Spleen (tissue), 7 donors: ENCODE measurements at regions not wholly inside any gene's neighbourhood (a gene's known extent, or its start where the extent isn't known, plus 50 kb on each side); places are given as distances from the start of the nearest gene placed in this dataset.

ENCODE experiments used
- CTCF ChIP-seq, 11 experiments: fragments of 200-600 bp in 7 of 11; fragments of 450-650 bp in 4 of 11; sonication (generic) in 4 of 11; IDR thresholded peaks in 8 of 11; conservative IDR thresholded peaks in 3 of 11; 1 replicate in 7 of 11; 2 replicates in 4 of 11; pipeline versions ENCODE4 v1.4.0 to v1.8.0; 2016 to 2021; ENCODE audit warnings: antibody characterized with exemption in 11 of 11, inconsistent platforms in 4 of 11, mild to moderate bottlenecking in 1 of 11
- POLR2AphosphoS5 ChIP-seq, 3 donors: sonication (generic); formaldehyde crosslinking; IDR thresholded peaks; one replicate each; pipeline ENCODE4 v1.5.1; 2017; ENCODE audit warnings: antibody characterized with exemption in 3 of 3
- donor health status: DM: no; HTN: no; CAD: no; lungs with moderate emphysema.
- donor health status: DM: no; HTN: no; CAD: no.
- donor health status: DM: no; HTN: no; CAD: no.

GRCh38 chr4:101400096-101400495 is 52.8 kb upstream of the PPP3CA start:
- TF ChIP-seq CTCF (IDR thresholded peaks at IDR 0.05 in 8 of 11, conservative IDR thresholded peaks at IDR 0.05 in 3 of 11) (no peak), POLR2AphosphoS5 (IDR thresholded peaks at IDR 0.05) (no peak)
